GM12891 (cell line): ENCODE measurements at regions not wholly inside any gene's neighbourhood (a gene's known extent, or its start where the extent isn't known, plus 50 kb on each side); places are given as distances from the start of the nearest gene placed in this dataset.

Source experiments
- PAX5 ChIP-seq: IDR thresholded peaks from 2 replicates; pipeline ENCODE4 v1.6.1; 2011; ENCODE audit warnings: low read length, moderate library complexity, mild to moderate bottlenecking; ENCODE audit not compliant: insufficient read depth, severe bottlenecking
- POLR2A ChIP-seq: IDR thresholded peaks from 2 replicates; pipeline ENCODE4 v1.6.1; 2011; ENCODE audit warnings: low read depth, low read length, control low read depth
- POLR2AphosphoS5 ChIP-seq: IDR thresholded peaks from 2 replicates; pipeline ENCODE4 v1.6.1; 2011; ENCODE audit warnings: low read depth, low read length, control low read depth
- TAF1 ChIP-seq: IDR thresholded peaks from 2 replicates; pipeline ENCODE4 v1.6.1; 2011; ENCODE audit warnings: low read depth, low read length, control low read depth

DNA sequence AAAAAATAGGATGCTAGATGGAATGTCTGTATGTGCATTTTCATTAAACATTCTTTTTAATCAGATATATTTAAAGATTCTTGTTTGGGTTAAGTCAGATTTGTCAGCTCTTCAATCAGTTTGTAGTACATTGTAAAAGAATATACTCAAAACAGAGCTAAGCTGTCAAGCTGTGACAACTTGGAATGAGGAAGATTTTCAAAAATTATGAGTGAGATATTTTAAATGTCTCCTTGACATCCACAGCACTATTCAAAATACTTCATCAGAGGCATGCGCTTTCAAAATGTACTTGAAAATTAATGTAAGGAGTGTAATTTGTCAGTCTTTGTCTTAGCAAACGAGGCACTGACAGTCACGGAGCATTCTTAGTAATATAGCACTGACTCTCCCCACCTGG lies 182.0 kb downstream of the MAT2B start:
- TF ChIP-seq POLR2AphosphoS5, result no peak
- TF ChIP-seq TAF1, result no peak
- no peak for TF ChIP-seq POLR2A
- TF ChIP-seq PAX5, result no peak
